GM23338 (cell line): ENCODE measurements at regions not wholly inside any gene's neighbourhood (a gene's known extent, or its start where the extent isn't known, plus 50 kb on each side); places are given as distances from the start of the nearest gene placed in this dataset.

ENCODE experiments used
- ATAC-seq: fragments of 200-7000 bp; cut with Tn5 transposase; 3 replicates; pipeline ENCODE4 v1.9.1; 2020
- DNase-seq: peaks from one replicate; pipeline ENCODE4 v3.0.0-alpha.2; 2015; ENCODE audit warnings: low spot score
- H2AFZ ChIP-seq: fragments of 200-600 bp; sonication (generic); 2 replicates; pipeline ENCODE4 v1.8.0; 2016; ENCODE audit warnings: antibody characterized with exemption, mild to moderate bottlenecking, moderate library complexity
- H3F3A ChIP-seq: fragments of 200-600 bp; sonication (generic); replicated peaks from 2 replicates; pipeline ENCODE4 v1.8.0; 2017; ENCODE audit warnings: antibody characterized with exemption, mixed run types, low read depth
- H3K27ac ChIP-seq: fragments of 200-600 bp; sonication (generic); 2 replicates; pipeline ENCODE4 v1.6.1; 2016; ENCODE audit warnings: low read depth
- H3K27me3 ChIP-seq: fragments of 200-600 bp; sonication (generic); 2 replicates; pipeline ENCODE4 v1.8.0; 2016; ENCODE audit warnings: mild to moderate bottlenecking, mixed run types, moderate library complexity; ENCODE audit not compliant: insufficient read depth
- H3K36me3 ChIP-seq: fragments of 200-600 bp; sonication (generic); 2 replicates; pipeline ENCODE4 v1.8.0; 2016; ENCODE audit warnings: mild to moderate bottlenecking; ENCODE audit not compliant: insufficient read depth
- H3K4me1 ChIP-seq: fragments of 200-600 bp; sonication (generic); 2 replicates; pipeline ENCODE4 v1.8.0; 2016; ENCODE audit warnings: mild to moderate bottlenecking, moderate library complexity; ENCODE audit not compliant: insufficient read depth
- H3K4me2 ChIP-seq: fragments of 200-600 bp; sonication (generic); 2 replicates; pipeline ENCODE4 v1.7.1; 2017; ENCODE audit warnings: mixed run types
- H3K4me3 ChIP-seq: fragments of 200-600 bp; sonication (generic); 2 replicates; pipeline ENCODE4 v1.6.1; 2016; ENCODE audit warnings: mixed run types
- H3K79me2 ChIP-seq: fragments of 200-600 bp; sonication (generic); replicated peaks from 2 replicates; pipeline ENCODE4 v1.8.0; 2017; ENCODE audit warnings: mild to moderate bottlenecking; ENCODE audit not compliant: insufficient read depth
- H3K9me2 ChIP-seq: fragments of 200-600 bp; sonication (generic); 2 replicates; pipeline ENCODE4 v1.8.0; 2017; ENCODE audit not compliant: insufficient read depth
- H4K20me1 ChIP-seq: fragments of 200-600 bp; sonication (generic); replicated peaks from 2 replicates; pipeline ENCODE4 v1.8.0; 2017; ENCODE audit warnings: mild to moderate bottlenecking; ENCODE audit not compliant: insufficient read depth
- H3K27ac Mint-ChIP-seq: 2 replicates; pipeline ENCODE4 v1.8.0; 2020; ENCODE audit warnings: inconsistent platforms, mild to moderate bottlenecking, moderate library complexity, mixed read lengths
- H3K27me3 Mint-ChIP-seq: 3 replicates; pipeline ENCODE4 v1.8.0; 2022; ENCODE audit warnings: low read depth, mild to moderate bottlenecking, moderate library complexity, mixed read lengths, inconsistent platforms; ENCODE audit not compliant: insufficient read depth, poor library complexity
- H3K36me3 Mint-ChIP-seq: 3 replicates; pipeline ENCODE4 v1.8.0; 2021; ENCODE audit warnings: low read depth, mild to moderate bottlenecking, inconsistent platforms, moderate library complexity, mixed read lengths
- H3K4me1 Mint-ChIP-seq: 3 replicates; pipeline ENCODE4 v1.8.0; 2020; ENCODE audit warnings: mild to moderate bottlenecking, inconsistent platforms, mixed read lengths
- H3K4me3 Mint-ChIP-seq: 3 replicates; pipeline ENCODE4 v1.8.0; 2021; ENCODE audit warnings: moderate library complexity, mild to moderate bottlenecking, inconsistent platforms, mixed read lengths
- H3K9me3 Mint-ChIP-seq: 3 replicates; pipeline ENCODE4 v1.8.0; 2020; ENCODE audit warnings: moderate library complexity, mild to moderate bottlenecking, inconsistent platforms, mixed read lengths
- CREB1 ChIP-seq: fragments of 250-450 bp; sonication (Bioruptor Pico); IDR thresholded peaks from 2 replicates; pipeline ENCODE4 v1.5.0; 2020; ENCODE audit warnings: low read depth, mild to moderate bottlenecking, moderate library complexity
- EZH2 ChIP-seq: fragments of 200-600 bp; sonication (generic); IDR thresholded peaks from one replicate; pipeline ENCODE4 v1.8.0; 2017; ENCODE audit warnings: antibody characterized with exemption, mild to moderate bottlenecking, low read depth; ENCODE audit not compliant: unreplicated experiment
- EZH2phosphoT487 ChIP-seq: fragments of 200-600 bp; sonication (generic); IDR thresholded peaks from one replicate; pipeline ENCODE4 v1.8.1; 2018; ENCODE audit warnings: antibody characterized with exemption; ENCODE audit not compliant: unreplicated experiment
- NANOG ChIP-seq: IDR thresholded peaks from 2 replicates; pipeline ENCODE4 v1.6.1; 2016; ENCODE audit warnings: antibody characterized with exemption, borderline replicate concordance
- POLR2AphosphoS5 ChIP-seq: IDR thresholded peaks from 2 replicates; pipeline ENCODE4 v1.6.1; 2016; ENCODE audit warnings: antibody characterized with exemption, low read depth
- REST ChIP-seq: IDR thresholded peaks from one replicate; pipeline ENCODE4 v1.6.1; 2018; ENCODE audit warnings: antibody characterized with exemption; ENCODE audit not compliant: unreplicated experiment
- STAT1 ChIP-seq: IDR thresholded peaks from one replicate; pipeline ENCODE4 v1.6.1; 2016; ENCODE audit warnings: antibody characterized with exemption; ENCODE audit not compliant: unreplicated experiment
- ZNF114 ChIP-seq: fragments of 250-450 bp; sonication (Bioruptor Pico); IDR thresholded peaks from 2 replicates; pipeline ENCODE4 v1.5.0; 2020; ENCODE audit warnings: mild to moderate bottlenecking, moderate library complexity
- ZNF331 ChIP-seq: fragments of 250-450 bp; sonication (Bioruptor Pico); IDR thresholded peaks from 2 replicates; pipeline ENCODE4 v1.5.0; 2020; ENCODE audit warnings: low read depth, mild to moderate bottlenecking, moderate library complexity
- ZNF462 ChIP-seq: fragments of 250-450 bp; sonication (Bioruptor Pico); IDR thresholded peaks from 2 replicates; pipeline ENCODE4 v1.5.0; 2020; ENCODE audit warnings: mild to moderate bottlenecking, moderate library complexity
- TF ChIP-seq, protein P1 (sequence below), 2 experiments: fragments of 200-600 bp in 1 of 2; sonication (generic) in 1 of 2; conservative IDR thresholded peaks; 2 replicates each; pipeline versions ENCODE4 v1.5.1 to v1.6.1; 2016 to 2017; ENCODE audit warnings: antibody characterized with exemption in 2 of 2, low read depth in 2 of 2, mild to moderate bottlenecking in 2 of 2, moderate library complexity in 1 of 2

GRCh38 chr6:753486-753885, 60.5 kb upstream of the EXOC2 start:
- Histone ChIP-seq H3K4me2 (no peak overlapping the region), H3K36me3 (no peaks in the 10 kb centered on the region), H3K4me1 (peaks cover 6% of the 10 kb centered on the region; the same call in 1 of the 2 replicates), H3K79me2 (no peaks in the 10 kb centered on the region), H3F3A (no peaks in the 10 kb centered on the region), H3K9me2 (no peaks in the 10 kb centered on the region), H4K20me1 (no peaks in the 10 kb centered on the region), H3K27me3 (no peaks in the 10 kb centered on the region), H2AFZ (no peak overlapping the region), H3K27ac (no peak overlapping the region), H3K4me3 (no peak overlapping the region)
- DNase-seq (no peak), ATAC-seq (no peak)
- Mint-ChIP-seq H3K4me3 (no peak overlapping the region), H3K9me3 (no peaks in the 10 kb centered on the region), H3K27ac (no peak overlapping the region), H3K27me3 (no peaks in the 10 kb centered on the region), H3K4me1 (peaks cover 5% of the 10 kb centered on the region; the same call in 2 of the 3 replicates), H3K36me3 (no peaks in the 10 kb centered on the region)
- TF ChIP-seq NANOG (no peak), STAT1 (no peak), EZH2 (no peak)

GRCh38 chr6:752438-752837, 59.5 kb upstream of the EXOC2 start:
- no peak for ATAC-seq
- H3K9me2 ChIP-seq, result no peaks in the 10 kb centered on the region
- TF ChIP-seq EZH2phosphoT487 (no peak), EZH2 (no peak), ZNF462 (CRISPR knock-in tag) (no peak), ZNF331 (CRISPR knock-in tag) (no peak), NANOG (no peak), POLR2AphosphoS5 (no peak), CREB1 (no peak), REST (no peak), ZNF114 (CRISPR knock-in tag) (no peak), STAT1 (no peak)
- TF ChIP-seq, protein P1, sequence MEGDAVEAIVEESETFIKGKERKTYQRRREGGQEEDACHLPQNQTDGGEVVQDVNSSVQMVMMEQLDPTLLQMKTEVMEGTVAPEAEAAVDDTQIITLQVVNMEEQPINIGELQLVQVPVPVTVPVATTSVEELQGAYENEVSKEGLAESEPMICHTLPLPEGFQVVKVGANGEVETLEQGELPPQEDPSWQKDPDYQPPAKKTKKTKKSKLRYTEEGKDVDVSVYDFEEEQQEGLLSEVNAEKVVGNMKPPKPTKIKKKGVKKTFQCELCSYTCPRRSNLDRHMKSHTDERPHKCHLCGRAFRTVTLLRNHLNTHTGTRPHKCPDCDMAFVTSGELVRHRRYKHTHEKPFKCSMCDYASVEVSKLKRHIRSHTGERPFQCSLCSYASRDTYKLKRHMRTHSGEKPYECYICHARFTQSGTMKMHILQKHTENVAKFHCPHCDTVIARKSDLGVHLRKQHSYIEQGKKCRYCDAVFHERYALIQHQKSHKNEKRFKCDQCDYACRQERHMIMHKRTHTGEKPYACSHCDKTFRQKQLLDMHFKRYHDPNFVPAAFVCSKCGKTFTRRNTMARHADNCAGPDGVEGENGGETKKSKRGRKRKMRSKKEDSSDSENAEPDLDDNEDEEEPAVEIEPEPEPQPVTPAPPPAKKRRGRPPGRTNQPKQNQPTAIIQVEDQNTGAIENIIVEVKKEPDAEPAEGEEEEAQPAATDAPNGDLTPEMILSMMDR (conservative IDR thresholded peaks at IDR 0.05; ENCODE audit: low read depth in 2 of 2), result no peak

More at GRCh38 chr6:752438-752837, 59.5 kb upstream of the EXOC2 start:
- H3K36me3 ChIP-seq, result no peaks in the 10 kb centered on the region
- H3K4me3 Mint-ChIP-seq, result no peak overlapping the region
- no peaks in the 10 kb centered on the region for H3F3A ChIP-seq
- H3K4me3 ChIP-seq, result no peak overlapping the region
- H3K4me2 ChIP-seq, result no peak overlapping the region
- no peaks in the 10 kb centered on the region for H3K36me3 Mint-ChIP-seq
- no peaks in the 10 kb centered on the region for H3K27me3 ChIP-seq
- no peaks in the 10 kb centered on the region for H4K20me1 ChIP-seq
- no peaks in the 10 kb centered on the region for H3K79me2 ChIP-seq
- peaks cover 5% of the 10 kb centered on the region; the same call in 2 of the 3 replicates for H3K4me1 Mint-ChIP-seq
- no peaks in the 10 kb centered on the region for H3K27me3 Mint-ChIP-seq
- no peak overlapping the region; the same call in 1 of the 2 replicates for H2AFZ ChIP-seq
- peaks cover 6% of the 10 kb centered on the region; the same call in 1 of the 2 replicates for H3K4me1 ChIP-seq
- no peak overlapping the region for H3K27ac ChIP-seq
- DNase-seq, result no peak
- no peak overlapping the region for H3K27ac Mint-ChIP-seq
- no peaks in the 10 kb centered on the region for H3K9me3 Mint-ChIP-seq
